Natural killer cell (primary cell): ENCODE measurements at regions not wholly inside any gene's neighbourhood (a gene's known extent, or its start where the extent isn't known, plus 50 kb on each side); places are given as distances from the start of the nearest gene placed in this dataset.

ENCODE experiments used
- ATAC-seq, 3 donors: fragments of 150-1000 bp in 2 of 3; fragments of 200-7000 bp in 1 of 3; cut with Tn5 transposase; 1 replicate in 1 of 3; 2 replicates in 2 of 3; pipeline ENCODE4 v1.10.0; 2021; ENCODE audit warnings: mild to moderate bottlenecking in 2 of 3, moderate library complexity in 2 of 3
- DNase-seq, 2 donors: peaks; one replicate each; pipeline versions ENCODE4 v3.0.0 to v3.0.0-alpha.2; 2013 to 2021; ENCODE audit warnings: mixed read lengths in 1 of 2
- H3K27ac ChIP-seq: one replicate; pipeline ENCODE4 v1.5.1; 2013; ENCODE audit warnings: mild to moderate bottlenecking, low read length
- H3K27me3 ChIP-seq: one replicate; pipeline ENCODE4 v1.6.1; 2013; ENCODE audit warnings: low read length; ENCODE audit not compliant: control insufficient read depth, insufficient read depth
- H3K36me3 ChIP-seq: one replicate; pipeline ENCODE4 v1.6.1; 2013; ENCODE audit warnings: low read length; ENCODE audit not compliant: control insufficient read depth, insufficient read depth
- H3K4me1 ChIP-seq: one replicate; pipeline ENCODE4 v1.6.1; 2013; ENCODE audit warnings: low read length; ENCODE audit not compliant: control insufficient read depth, insufficient read depth
- H3K4me3 ChIP-seq: one replicate; pipeline ENCODE4 v1.5.1; 2013; ENCODE audit warnings: low read length
- H3K9me3 ChIP-seq: one replicate; pipeline ENCODE4 v1.6.1; 2013; ENCODE audit warnings: low read length; ENCODE audit not compliant: control insufficient read depth, insufficient read depth
- H3K27ac Mint-ChIP-seq, 2 donors: one replicate each; pipeline ENCODE4 v1.8.0; 2022; ENCODE audit warnings: mild to moderate bottlenecking in 2 of 2, mixed read lengths in 2 of 2, moderate library complexity in 1 of 2
- H3K27me3 Mint-ChIP-seq, 2 donors: one replicate each; pipeline ENCODE4 v1.8.0; 2022; ENCODE audit warnings: low read depth in 2 of 2, mixed read lengths in 2 of 2
- H3K36me3 Mint-ChIP-seq: one replicate; pipeline ENCODE4 v1.8.0; 2022; ENCODE audit warnings: mixed read lengths
- H3K4me1 Mint-ChIP-seq, 2 donors: one replicate each; pipeline ENCODE4 v1.8.0; 2022; ENCODE audit warnings: mixed read lengths in 2 of 2
- H3K4me3 Mint-ChIP-seq: one replicate; pipeline ENCODE4 v1.8.0; 2022; ENCODE audit warnings: mild to moderate bottlenecking, moderate library complexity, mixed read lengths
- H3K9me3 Mint-ChIP-seq, 2 donors: one replicate each; pipeline ENCODE4 v1.8.0; 2022; ENCODE audit warnings: mixed read lengths in 2 of 2
- WGBS: methylation state at CpG from one replicate; pipeline ENCODE4 v1.1.7; 2013; ENCODE audit warnings: missing lambda C conversion rate; ENCODE audit not compliant: insufficient coverage; 5-methylcytosine and 5-hydroxymethylcytosine counted together
- intact Hi-C: fragments of 100-400 bp; cut with micrococcal nuclease; formaldehyde crosslinking; loops from one replicate; pipeline ENCODE4 v1.14.2; 2022
- TF ChIP-seq, protein P1 (sequence below): fragments of 200-600 bp; IDR thresholded peaks from one replicate; pipeline ENCODE4 v1.8.0; 2022; ENCODE audit warnings: antibody characterized with exemption

DNA sequence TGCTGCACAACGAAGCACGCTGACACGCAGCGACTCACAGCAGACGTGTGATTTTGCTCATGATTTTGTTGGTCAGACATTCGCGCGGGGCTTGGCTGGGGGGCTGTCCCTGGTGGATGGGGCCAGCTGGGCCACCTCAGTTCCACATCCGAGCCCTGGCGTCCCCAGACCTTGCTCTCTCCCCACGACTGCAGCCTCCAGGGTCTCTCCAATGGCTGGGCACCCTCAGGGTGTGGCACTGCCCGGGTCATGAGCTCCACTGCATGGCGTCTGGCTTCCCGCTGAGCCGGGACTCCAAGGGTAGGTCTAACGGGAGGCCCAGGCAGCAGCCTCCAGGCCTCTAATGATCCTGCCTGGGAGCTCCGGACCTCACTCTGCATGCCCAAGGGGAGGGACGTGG is 173.0 kb upstream of the AJAP1 start:
- no peaks in the 10 kb centered on the region for H3K4me1 ChIP-seq
- TF ChIP-seq, protein P1, sequence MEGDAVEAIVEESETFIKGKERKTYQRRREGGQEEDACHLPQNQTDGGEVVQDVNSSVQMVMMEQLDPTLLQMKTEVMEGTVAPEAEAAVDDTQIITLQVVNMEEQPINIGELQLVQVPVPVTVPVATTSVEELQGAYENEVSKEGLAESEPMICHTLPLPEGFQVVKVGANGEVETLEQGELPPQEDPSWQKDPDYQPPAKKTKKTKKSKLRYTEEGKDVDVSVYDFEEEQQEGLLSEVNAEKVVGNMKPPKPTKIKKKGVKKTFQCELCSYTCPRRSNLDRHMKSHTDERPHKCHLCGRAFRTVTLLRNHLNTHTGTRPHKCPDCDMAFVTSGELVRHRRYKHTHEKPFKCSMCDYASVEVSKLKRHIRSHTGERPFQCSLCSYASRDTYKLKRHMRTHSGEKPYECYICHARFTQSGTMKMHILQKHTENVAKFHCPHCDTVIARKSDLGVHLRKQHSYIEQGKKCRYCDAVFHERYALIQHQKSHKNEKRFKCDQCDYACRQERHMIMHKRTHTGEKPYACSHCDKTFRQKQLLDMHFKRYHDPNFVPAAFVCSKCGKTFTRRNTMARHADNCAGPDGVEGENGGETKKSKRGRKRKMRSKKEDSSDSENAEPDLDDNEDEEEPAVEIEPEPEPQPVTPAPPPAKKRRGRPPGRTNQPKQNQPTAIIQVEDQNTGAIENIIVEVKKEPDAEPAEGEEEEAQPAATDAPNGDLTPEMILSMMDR, result no peak
- Mint-ChIP-seq H3K27me3 (peaks cover 0 to 2% of the 10 kb centered on the region in 2 donors), H3K4me3 (no peak overlapping the region), H3K36me3 (no peaks in the 10 kb centered on the region), H3K4me1 (no peaks in the 10 kb centered on the region), H3K9me3 (no peaks in the 10 kb centered on the region), H3K27ac (no peak overlapping the region)
- H3K27ac ChIP-seq, result no peak overlapping the region
- WGBS, result 87% methylated on average over 18 of the region's 18 CpGs
- ATAC-seq (no peak), DNase-seq (no peak)
- H3K27me3 ChIP-seq, result no peaks in the 10 kb centered on the region
- H3K4me3 ChIP-seq, result no peak overlapping the region
- H3K36me3 ChIP-seq, result no peaks in the 10 kb centered on the region
- H3K9me3 ChIP-seq, result peaks cover 6% of the 10 kb centered on the region
- intact Hi-C loops, result no loop called here

DNA sequence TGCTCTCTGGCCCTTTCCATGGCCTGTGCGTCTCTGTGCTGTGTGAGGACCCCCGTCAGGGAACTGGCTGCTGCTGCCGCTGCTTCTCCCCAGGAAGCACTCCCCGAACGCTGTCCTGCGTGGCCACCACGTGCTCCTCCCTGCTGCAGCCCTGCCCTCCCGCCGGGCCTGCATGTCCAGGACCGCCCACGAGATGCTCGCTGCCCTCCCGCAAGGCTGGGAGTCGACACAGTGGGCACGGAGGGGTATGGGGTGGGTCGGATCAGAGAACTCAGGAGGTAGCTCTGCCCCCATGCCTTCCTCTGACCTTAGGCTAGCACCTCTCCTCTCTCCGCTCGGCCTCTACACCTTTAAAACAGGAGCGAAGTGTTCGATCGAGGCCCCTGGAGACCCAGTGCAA is 171.9 kb upstream of the AJAP1 start:
- no peaks in the 10 kb centered on the region for H3K36me3 ChIP-seq
- ATAC-seq (no peak), DNase-seq (no peak)
- H3K4me3 Mint-ChIP-seq, result no peak overlapping the region
- peaks cover 0 to 2% of the 10 kb centered on the region in 2 donors for H3K27me3 Mint-ChIP-seq
- no peaks in the 10 kb centered on the region for H3K27me3 ChIP-seq
- H3K9me3 ChIP-seq, result no peaks in the 10 kb centered on the region
- no peak overlapping the region for H3K27ac ChIP-seq
- WGBS, result 87% methylated on average over 21 of the region's 21 CpGs
- no peaks in the 10 kb centered on the region for H3K9me3 Mint-ChIP-seq
- intact Hi-C loops, result no loop called here
- no peaks in the 10 kb centered on the region for H3K4me1 Mint-ChIP-seq
- TF ChIP-seq, protein P1, result no peak
- no peak overlapping the region for H3K27ac Mint-ChIP-seq
- H3K4me3 ChIP-seq, result no peak overlapping the region
- no peaks in the 10 kb centered on the region for H3K4me1 ChIP-seq
- H3K36me3 Mint-ChIP-seq, result no peaks in the 10 kb centered on the region

DNA sequence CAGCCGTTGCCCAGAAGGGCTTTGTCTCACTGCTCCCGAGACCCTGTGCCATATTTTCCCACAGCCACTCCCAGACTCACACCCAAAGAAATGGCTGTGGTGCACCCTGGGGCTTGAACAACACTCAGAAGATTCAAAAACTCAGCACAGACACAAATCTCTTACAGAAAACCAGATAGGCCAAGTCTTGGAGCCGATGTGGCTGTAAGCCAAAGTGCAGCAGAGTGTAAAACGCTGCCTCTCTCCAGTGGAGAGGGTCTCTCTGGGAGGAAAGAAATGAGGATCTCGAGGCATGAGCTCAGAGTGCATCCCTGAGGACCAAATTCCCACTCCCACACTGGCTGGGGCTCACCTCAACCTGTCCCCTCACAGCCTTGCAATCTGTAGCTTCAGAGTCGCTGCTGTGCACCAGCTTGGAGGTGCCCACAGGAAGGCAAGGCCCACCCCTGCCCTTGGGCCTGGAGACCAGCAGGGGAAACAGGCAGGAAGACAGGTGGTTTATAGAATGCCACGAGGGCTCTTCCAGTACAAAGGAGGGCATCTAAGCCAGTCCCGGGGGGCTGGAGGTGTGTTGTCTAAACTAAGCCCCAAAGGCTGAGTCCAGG is 171.3 kb upstream of the AJAP1 start:
- intact Hi-C loops, result no loop called here
- no peak for ATAC-seq
- Histone ChIP-seq H3K27ac (no peak overlapping the region), H3K4me3 (no peak overlapping the region), H3K36me3 (no peaks in the 10 kb centered on the region), H3K9me3 (no peaks in the 10 kb centered on the region), H3K27me3 (no peaks in the 10 kb centered on the region), H3K4me1 (no peaks in the 10 kb centered on the region)
- no peaks in the 10 kb centered on the region for H3K9me3 Mint-ChIP-seq
- H3K4me1 Mint-ChIP-seq, result no peaks in the 10 kb centered on the region
- TF ChIP-seq, protein P1, result no peak
- no peaks in the 10 kb centered on the region for H3K36me3 Mint-ChIP-seq
- peaks cover 0 to 2% of the 10 kb centered on the region in 2 donors for H3K27me3 Mint-ChIP-seq
- no peak for DNase-seq
- no peak overlapping the region for H3K27ac Mint-ChIP-seq
- H3K4me3 Mint-ChIP-seq, result no peak overlapping the region
- 66% methylated on average over 6 of the region's 8 CpGs for WGBS

DNA sequence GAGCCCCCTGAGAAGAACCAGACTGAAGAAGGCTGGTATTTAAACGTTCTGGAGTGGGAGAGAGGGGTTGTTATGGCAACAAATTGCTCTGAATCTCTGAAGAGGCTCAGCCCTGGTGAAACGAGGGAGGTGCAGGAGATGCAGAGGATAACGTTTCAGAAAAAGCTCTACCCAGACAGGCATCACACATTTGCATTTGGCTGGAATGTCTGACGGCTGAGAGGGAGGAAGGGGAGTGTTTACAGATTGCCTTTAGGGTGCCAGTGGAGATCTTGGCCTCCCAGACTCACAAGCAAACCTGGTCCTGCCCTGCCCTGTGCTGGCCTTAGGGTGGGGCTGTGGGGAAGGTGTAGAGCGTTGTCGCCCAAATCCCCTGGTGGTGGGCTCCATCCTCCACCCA is 169.0 kb upstream of the AJAP1 start:
- Mint-ChIP-seq H3K27ac (no peak overlapping the region), H3K27me3 (peaks cover 0 to 2% of the 10 kb centered on the region in 2 donors), H3K36me3 (no peaks in the 10 kb centered on the region), H3K9me3 (no peaks in the 10 kb centered on the region), H3K4me1 (no peaks in the 10 kb centered on the region), H3K4me3 (no peak overlapping the region)
- ATAC-seq, result no peak
- no peaks in the 10 kb centered on the region for H3K36me3 ChIP-seq
- H3K4me1 ChIP-seq, result no peaks in the 10 kb centered on the region
- TF ChIP-seq, protein P1, result no peak
- intact Hi-C loops, result no loop called here
- H3K27ac ChIP-seq, result no peak overlapping the region
- 9% methylated on average over 4 of the region's 6 CpGs for WGBS
- no peak for DNase-seq
- no peak overlapping the region for H3K4me3 ChIP-seq
- no peaks in the 10 kb centered on the region for H3K27me3 ChIP-seq
- H3K9me3 ChIP-seq, result no peaks in the 10 kb centered on the region
